DND-41 (cell line): ENCODE measurements at regions not wholly inside any gene's neighbourhood (a gene's known extent, or its start where the extent isn't known, plus 50 kb on each side); places are given as distances from the start of the nearest gene placed in this dataset.

Experiments
- ATAC-seq: fragments of 200-7000 bp; cut with Tn5 transposase; 3 replicates; pipeline ENCODE4 v1.9.1; 2021; ENCODE audit warnings: low read depth; ENCODE audit not compliant: insufficient read depth
- DNase-seq: peaks from one replicate; pipeline ENCODE4 v3.0.0-alpha.2; 2020
- H2AFZ ChIP-seq: 2 replicates; pipeline ENCODE4 v1.6.0; 2012; ENCODE audit warnings: low read depth, low read length
- H3K27ac ChIP-seq: 2 replicates; pipeline ENCODE4 v1.5.1; 2012; ENCODE audit warnings: low read length, inconsistent platforms
- H3K27me3 ChIP-seq: fragments of 200-600 bp; sonication (generic); 2 replicates; pipeline ENCODE4 v1.6.0; 2012; ENCODE audit warnings: low read length, mild to moderate bottlenecking, inconsistent platforms; ENCODE audit not compliant: insufficient read depth, poor library complexity
- H3K36me3 ChIP-seq: 2 replicates; pipeline ENCODE4 v1.5.1; 2012; ENCODE audit warnings: low read length, inconsistent platforms; ENCODE audit not compliant: insufficient read depth
- H3K4me1 ChIP-seq: 2 replicates; pipeline ENCODE4 v1.5.1; 2012; ENCODE audit warnings: mild to moderate bottlenecking, low read length; ENCODE audit not compliant: insufficient read depth
- H3K4me2 ChIP-seq: 2 replicates; pipeline ENCODE4 v1.6.0; 2012; ENCODE audit warnings: mild to moderate bottlenecking, moderate library complexity, low read length, inconsistent platforms; ENCODE audit not compliant: insufficient read depth
- H3K4me3 ChIP-seq, 2 experiments: fragments of 200-600 bp in 1 of 2; shearing (Covaris generic) in 1 of 2; 2 replicates each; pipeline ENCODE4 v1.5.1; 2012 to 2016; ENCODE audit warnings: inconsistent platforms in 2 of 2, low read length in 2 of 2, mild to moderate bottlenecking in 2 of 2, low read depth in 1 of 2, moderate library complexity in 1 of 2
- H3K79me2 ChIP-seq: 2 replicates; pipeline ENCODE4 v1.6.0; 2012; ENCODE audit warnings: low read length, inconsistent platforms; ENCODE audit not compliant: insufficient read depth
- H3K9ac ChIP-seq: 2 replicates; pipeline ENCODE4 v1.6.0; 2012; ENCODE audit warnings: low read depth, mild to moderate bottlenecking, inconsistent platforms, low read length, moderate library complexity
- H3K9me3 ChIP-seq: 2 replicates; pipeline ENCODE4 v1.5.1; 2012; ENCODE audit warnings: low read length, moderate library complexity, mild to moderate bottlenecking, inconsistent platforms; ENCODE audit not compliant: insufficient read depth, severe bottlenecking
- H4K20me1 ChIP-seq: 2 replicates; pipeline ENCODE4 v1.6.0; 2012; ENCODE audit warnings: low read length; ENCODE audit not compliant: insufficient read depth
- CTCF ChIP-seq: IDR thresholded peaks from 2 replicates; pipeline ENCODE4 v1.5.1; 2012; ENCODE audit warnings: borderline replicate concordance, low read length, moderate library complexity, mild to moderate bottlenecking; ENCODE audit not compliant: poor library complexity, severe bottlenecking; ENCODE audit errors: extremely low read depth
- EZH2 ChIP-seq: IDR thresholded peaks from 3 replicates; pipeline ENCODE4 v1.6.1; 2012; ENCODE audit warnings: borderline replicate concordance, low read depth, mild to moderate bottlenecking, moderate library complexity, low read length, inconsistent platforms; ENCODE audit not compliant: severe bottlenecking

DNA sequence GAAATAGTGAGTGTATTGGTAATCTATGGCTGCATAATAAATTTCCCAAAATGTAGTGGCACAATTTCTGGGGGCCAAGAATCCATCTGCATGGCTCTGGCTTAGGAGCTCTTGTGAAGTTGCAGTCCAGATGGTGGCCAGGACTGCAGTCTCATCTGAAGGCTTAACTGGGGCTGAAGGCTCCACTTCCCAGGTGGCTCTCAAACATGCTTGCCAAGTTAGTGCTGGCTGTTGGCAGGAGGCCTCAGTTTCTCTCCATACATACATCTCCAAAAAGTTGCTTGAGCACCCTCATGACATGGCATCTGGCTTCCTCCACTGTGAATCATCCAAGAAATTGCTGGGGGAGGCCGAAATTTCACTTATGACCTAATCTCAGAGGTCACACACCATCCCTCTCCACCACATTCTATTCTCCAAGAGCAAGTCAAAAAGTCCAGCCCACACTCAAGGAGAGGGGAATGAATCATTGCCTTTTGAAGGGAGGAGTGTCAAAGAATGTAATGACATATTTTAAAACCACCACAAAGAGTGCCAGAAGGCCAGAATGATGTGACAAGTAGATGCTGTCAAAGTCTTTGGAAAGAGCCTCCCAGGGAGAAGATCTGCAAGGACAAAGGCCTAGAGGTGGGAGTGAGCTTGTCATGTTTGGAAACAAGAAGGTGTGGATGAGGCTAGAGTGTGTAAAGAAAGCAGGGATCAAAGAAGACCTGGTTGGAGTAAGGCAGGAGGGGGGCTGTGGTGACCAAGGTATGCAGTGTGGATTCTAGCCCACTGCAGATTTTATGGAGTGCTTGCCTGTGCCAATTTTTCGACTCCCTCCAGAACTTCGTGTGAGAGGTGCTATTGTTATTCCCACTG, 566.2 kb downstream of the MIAT start:
- no peak overlapping the region for H3K27ac ChIP-seq
- H3K9me3 ChIP-seq: no peaks in the 10 kb centered on the region
- H3K9ac ChIP-seq: no peak overlapping the region
- H4K20me1 ChIP-seq: no peaks in the 10 kb centered on the region
- no peak overlapping the region for H3K4me2 ChIP-seq
- peaks cover 3% of the 10 kb centered on the region for H3K27me3 ChIP-seq
- H3K79me2 ChIP-seq: no peaks in the 10 kb centered on the region
- no peaks in the 10 kb centered on the region for H3K4me1 ChIP-seq
- DNase-seq (no peak), ATAC-seq (no peak)
- H2AFZ ChIP-seq: no peak overlapping the region
- no peak overlapping the region for H3K4me3 ChIP-seq
- no peaks in the 10 kb centered on the region for H3K36me3 ChIP-seq
- TF ChIP-seq CTCF (no peak), EZH2 (no peak)

GRCh38 chr22:27224485-27225374, 567.3 kb downstream of the MIAT start:
- no peak overlapping the region for H3K27ac ChIP-seq
- ATAC-seq: no peak
- TF ChIP-seq EZH2: no peak

GRCh38 chr22:27226666-27227065, 569.3 kb downstream of the MIAT start:
- H4K20me1 ChIP-seq: no peaks in the 10 kb centered on the region
- no peaks in the 10 kb centered on the region for H3K4me1 ChIP-seq
- H3K9me3 ChIP-seq: no peaks in the 10 kb centered on the region
- no peak for TF ChIP-seq EZH2
- no peak for TF ChIP-seq CTCF
- no peak overlapping the region for H3K27ac ChIP-seq
- no peak for DNase-seq
- no peak overlapping the region for H3K9ac ChIP-seq
- no peak overlapping the region for H3K4me2 ChIP-seq
- no peak overlapping the region for H3K4me3 ChIP-seq
- no peak for ATAC-seq
- H2AFZ ChIP-seq: no peak overlapping the region
- H3K27me3 ChIP-seq: peaks cover 13% of the 10 kb centered on the region
- no peaks in the 10 kb centered on the region for H3K36me3 ChIP-seq
- no peaks in the 10 kb centered on the region for H3K79me2 ChIP-seq

More at GRCh38 chr22:27224485-27225374, 567.3 kb downstream of the MIAT start:
- H3K4me3 ChIP-seq: no peak overlapping the region
- H4K20me1 ChIP-seq: no peaks in the 10 kb centered on the region
- H3K4me2 ChIP-seq: no peak overlapping the region
- H3K4me1 ChIP-seq: no peaks in the 10 kb centered on the region
- H3K36me3 ChIP-seq: no peaks in the 10 kb centered on the region
- no peak for DNase-seq
- peaks cover 8% of the 10 kb centered on the region for H3K27me3 ChIP-seq
- H2AFZ ChIP-seq: no peak overlapping the region
- H3K9ac ChIP-seq: no peak overlapping the region
- no peaks in the 10 kb centered on the region for H3K9me3 ChIP-seq
- H3K79me2 ChIP-seq: no peaks in the 10 kb centered on the region

- no peak for ATAC-seq
- H3K27me3 ChIP-seq: peaks cover 13% of the 10 kb centered on the region
- TF ChIP-seq EZH2: no peak
- no peak for TF ChIP-seq CTCF
Observed at GRCh38 chr22:27228771-27229170, 571.4 kb downstream of the MIAT start.

More at GRCh38 chr22:27228771-27229170, 571.4 kb downstream of the MIAT start:
- Histone ChIP-seq H3K9ac (no peak overlapping the region), H3K4me2 (no peak overlapping the region), H3K9me3 (no peaks in the 10 kb centered on the region), H4K20me1 (no peaks in the 10 kb centered on the region), H3K4me3 (no peak overlapping the region), H2AFZ (no peak overlapping the region), H3K4me1 (no peaks in the 10 kb centered on the region), H3K27ac (no peak overlapping the region), H3K79me2 (no peaks in the 10 kb centered on the region), H3K36me3 (no peaks in the 10 kb centered on the region)
- DNase-seq: no peak
